Left lobe of liver (tissue), 2 donors: ENCODE measurements at regions not wholly inside any gene's neighbourhood (a gene's known extent, or its start where the extent isn't known, plus 50 kb on each side); places are given as distances from the start of the nearest gene placed in this dataset.

Experiments used
- ATAC-seq: fragments of 200-7000 bp; cut with Tn5 transposase; one replicate; pipeline ENCODE4 v1.9.1; 2020; ENCODE audit warnings: mild to moderate bottlenecking, moderate library complexity
- DNase-seq: peaks from one replicate; pipeline ENCODE4 v3.0.0-alpha.2; 2020; ENCODE audit warnings: low spot score
- donor health status: DM: no; HTN: no; CAD: no; lungs with moderate emphysema.
- donor health status: DM: no; HTN: yes; CAD: no.

GRCh38 chr13:111965466-111966214 is 101.3 kb upstream of the SOX1 start:
- ATAC-seq (no peak), DNase-seq (no peak)

GRCh38 chr13:111966933-111967332 is 100.0 kb upstream of the SOX1 start:
- DNase-seq: no peak
- ATAC-seq: no peak

- ATAC-seq: no peak
- no peak for DNase-seq
Observed at GRCh38 chr13:111967572-111968201, 99.3 kb upstream of the SOX1 start.

- DNase-seq: no peak
Observed at GRCh38 chr13:111968336-111969010, 98.5 kb upstream of the SOX1 start.

GRCh38 chr13:111969551-111970135 is 97.3 kb upstream of the SOX1 start:
- no peak for DNase-seq
- no peak for ATAC-seq

More at GRCh38 chr13:111968336-111969010, 98.5 kb upstream of the SOX1 start:
- no peak for ATAC-seq

- DNase-seq (no peak), ATAC-seq (no peak)
Observed at GRCh38 chr13:111970494-111971141, 96.3 kb upstream of the SOX1 start.

GRCh38 chr13:111971891-111972780 is 94.8 kb upstream of the SOX1 start:
- ATAC-seq: no peak
- no peak for DNase-seq

GRCh38 chr13:111973186-111973585 is 93.8 kb upstream of the SOX1 start:
- ATAC-seq (no peak), DNase-seq (no peak)

GRCh38 chr13:111973605-111974340 is 93.2 kb upstream of the SOX1 start:
- ATAC-seq: no peak

GRCh38 chr13:111974341-111974640 is 92.7 kb upstream of the SOX1 start:
- no peak for ATAC-seq

More at GRCh38 chr13:111973605-111974340, 93.2 kb upstream of the SOX1 start:
- DNase-seq: no peak

GRCh38 chr13:111975539-111976473 is 91.1 kb upstream of the SOX1 start:
- no peak for ATAC-seq
- DNase-seq: no peak

More at GRCh38 chr13:111974341-111974640, 92.7 kb upstream of the SOX1 start:
- no peak for DNase-seq

- no peak for ATAC-seq
- no peak for DNase-seq
Observed at GRCh38 chr13:111976474-111977178, 90.3 kb upstream of the SOX1 start.

GRCh38 chr13:111977179-111977506 is 89.8 kb upstream of the SOX1 start:
- ATAC-seq (no peak), DNase-seq (no peak)

GRCh38 chr13:111978546-111978945 is 88.4 kb upstream of the SOX1 start:
- DNase-seq: no peak
- no peak for ATAC-seq

GRCh38 chr13:111980146-111980929 is 86.6 kb upstream of the SOX1 start:
- ATAC-seq (no peak), DNase-seq (no peak)

GRCh38 chr13:111981006-111981405 is 85.9 kb upstream of the SOX1 start:
- DNase-seq: no peak
- ATAC-seq: no peak
